ENCODE measurements at regions not wholly inside any gene's neighbourhood (a gene's known extent, or its start where the extent isn't known, plus 50 kb on each side); places are given as distances from the start of the nearest gene placed in this dataset.

DNA sequence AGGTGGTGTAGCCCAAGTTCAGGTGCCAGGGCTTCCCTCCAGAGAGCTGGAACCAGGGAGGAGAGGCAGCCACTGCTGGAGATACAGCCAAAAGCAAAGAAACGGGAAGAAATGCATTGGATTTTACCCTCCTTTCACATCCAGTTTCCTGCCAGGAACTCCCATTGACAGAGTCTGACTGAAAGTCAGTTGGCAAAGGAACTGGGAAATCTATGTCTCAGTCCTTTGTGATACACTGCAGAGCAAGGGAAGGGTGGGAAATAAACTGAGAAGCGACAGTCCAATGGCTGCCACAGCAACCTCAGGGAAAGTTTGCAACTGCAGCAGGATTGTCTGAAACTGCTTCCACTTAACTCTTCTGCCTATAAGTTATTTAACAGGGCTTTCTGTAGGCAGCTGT, 142.6 kb downstream of the SATB1 start:
- Mint-ChIP-seq H3K4me3 (ENCODE audit: unreplicated experiment) (no peak overlapping the region), H3K4me1 (ENCODE audit: low read depth, unreplicated experiment) (no peaks in the 10 kb centered on the region), H3K9me3 (ENCODE audit: unreplicated experiment) (no peaks in the 10 kb centered on the region), H3K27me3 (ENCODE audit: unreplicated experiment) (no peaks in the 10 kb centered on the region), H3K36me3 (ENCODE audit: unreplicated experiment) (no peaks in the 10 kb centered on the region), H3K27ac (ENCODE audit: unreplicated experiment) (no peak overlapping the region)
- TF ChIP-seq, protein P1, sequence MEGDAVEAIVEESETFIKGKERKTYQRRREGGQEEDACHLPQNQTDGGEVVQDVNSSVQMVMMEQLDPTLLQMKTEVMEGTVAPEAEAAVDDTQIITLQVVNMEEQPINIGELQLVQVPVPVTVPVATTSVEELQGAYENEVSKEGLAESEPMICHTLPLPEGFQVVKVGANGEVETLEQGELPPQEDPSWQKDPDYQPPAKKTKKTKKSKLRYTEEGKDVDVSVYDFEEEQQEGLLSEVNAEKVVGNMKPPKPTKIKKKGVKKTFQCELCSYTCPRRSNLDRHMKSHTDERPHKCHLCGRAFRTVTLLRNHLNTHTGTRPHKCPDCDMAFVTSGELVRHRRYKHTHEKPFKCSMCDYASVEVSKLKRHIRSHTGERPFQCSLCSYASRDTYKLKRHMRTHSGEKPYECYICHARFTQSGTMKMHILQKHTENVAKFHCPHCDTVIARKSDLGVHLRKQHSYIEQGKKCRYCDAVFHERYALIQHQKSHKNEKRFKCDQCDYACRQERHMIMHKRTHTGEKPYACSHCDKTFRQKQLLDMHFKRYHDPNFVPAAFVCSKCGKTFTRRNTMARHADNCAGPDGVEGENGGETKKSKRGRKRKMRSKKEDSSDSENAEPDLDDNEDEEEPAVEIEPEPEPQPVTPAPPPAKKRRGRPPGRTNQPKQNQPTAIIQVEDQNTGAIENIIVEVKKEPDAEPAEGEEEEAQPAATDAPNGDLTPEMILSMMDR (IDR thresholded peaks at IDR 0.05; ENCODE audit: partially characterized antibody, unreplicated experiment) = no peak
- DNase-seq = no peak

DNA sequence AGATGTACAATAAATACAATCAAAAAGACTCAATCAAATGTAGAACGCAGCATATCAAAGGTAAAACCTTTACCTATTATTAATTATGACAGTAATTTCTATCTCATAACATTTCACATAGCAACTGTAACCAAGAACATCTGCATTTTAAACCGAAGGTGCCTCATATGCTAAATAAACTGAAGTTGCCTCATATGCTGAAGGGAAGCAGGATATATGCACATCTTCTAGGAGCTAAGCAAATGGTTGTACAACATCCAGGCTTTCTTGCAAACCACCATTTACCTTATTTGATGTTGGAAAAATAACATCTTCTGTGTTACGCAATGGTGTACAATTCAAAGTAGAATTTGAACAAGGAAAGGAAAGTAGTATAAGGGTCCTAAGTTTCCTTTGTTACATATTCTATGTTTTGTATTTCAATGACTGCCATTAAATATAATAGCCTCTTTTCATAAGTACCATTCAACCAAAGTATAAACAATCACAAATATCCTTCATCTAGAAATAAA, 145.9 kb downstream of the SATB1 start:
- no peak for DNase-seq
- Mint-ChIP-seq H3K27ac (ENCODE audit: unreplicated experiment) (no peak overlapping the region), H3K27me3 (ENCODE audit: unreplicated experiment) (no peaks in the 10 kb centered on the region), H3K4me1 (ENCODE audit: low read depth, unreplicated experiment) (no peaks in the 10 kb centered on the region), H3K4me3 (ENCODE audit: unreplicated experiment) (no peak overlapping the region), H3K36me3 (ENCODE audit: unreplicated experiment) (no peaks in the 10 kb centered on the region), H3K9me3 (ENCODE audit: unreplicated experiment) (no peaks in the 10 kb centered on the region)
- TF ChIP-seq, protein P1 (IDR thresholded peaks at IDR 0.05; ENCODE audit: partially characterized antibody, unreplicated experiment) = no peak

DNA sequence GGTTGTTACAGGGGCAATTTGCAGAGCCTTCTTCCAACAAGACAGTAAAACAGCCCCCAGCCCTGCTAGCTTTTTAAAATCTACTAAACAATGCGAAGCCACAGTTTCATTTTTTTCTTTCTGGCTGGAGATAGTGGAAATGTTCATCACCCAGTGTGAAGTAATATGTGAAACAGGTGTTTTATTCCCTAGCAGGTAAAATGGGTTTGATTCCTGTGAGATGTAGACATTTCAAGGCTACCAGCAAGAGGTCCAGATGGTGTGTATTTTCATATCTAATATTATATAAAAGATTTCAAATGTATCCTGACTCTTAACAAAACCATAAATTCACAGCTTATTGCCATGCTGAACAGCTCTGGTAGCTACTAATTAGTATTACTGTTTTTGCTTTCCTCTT, 160.3 kb downstream of the SATB1 start:
- H3K4me3 Mint-ChIP-seq (ENCODE audit: unreplicated experiment) = no peak overlapping the region
- no peaks in the 10 kb centered on the region for H3K36me3 Mint-ChIP-seq (ENCODE audit: unreplicated experiment)
- peaks cover 2% of the 10 kb centered on the region for H3K9me3 Mint-ChIP-seq (ENCODE audit: unreplicated experiment)
- TF ChIP-seq, protein P1 (IDR thresholded peaks at IDR 0.05; ENCODE audit: partially characterized antibody, unreplicated experiment) = no peak
- H3K4me1 Mint-ChIP-seq (ENCODE audit: low read depth, unreplicated experiment) = peaks cover 10% of the 10 kb centered on the region
- H3K27me3 Mint-ChIP-seq (ENCODE audit: unreplicated experiment) = no peaks in the 10 kb centered on the region
- no peak for DNase-seq
- no peak overlapping the region for H3K27ac Mint-ChIP-seq (ENCODE audit: unreplicated experiment)

DNA sequence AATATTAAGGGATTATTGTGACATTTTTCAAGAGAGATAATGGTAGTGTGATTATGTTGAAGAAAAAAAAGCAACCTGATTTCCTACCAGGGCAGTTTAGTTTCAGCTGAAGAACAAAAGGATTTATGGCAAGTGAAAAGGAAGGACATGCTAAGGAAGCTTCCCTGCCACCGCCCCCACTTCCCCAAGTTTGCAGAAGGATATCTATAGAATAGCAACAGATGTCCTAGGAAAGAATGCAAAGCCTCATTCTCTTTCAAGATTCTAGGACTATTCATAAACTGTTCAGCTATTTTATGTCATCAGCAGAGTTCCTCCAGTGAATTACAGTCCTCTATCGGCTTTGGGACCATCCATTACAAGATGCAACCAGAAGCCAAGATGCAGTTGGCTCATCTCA, 160.8 kb downstream of the SATB1 start:
- TF ChIP-seq, protein P1 (IDR thresholded peaks at IDR 0.05; ENCODE audit: partially characterized antibody, unreplicated experiment) = no peak
- Mint-ChIP-seq H3K27ac (ENCODE audit: unreplicated experiment) (no peak overlapping the region), H3K4me1 (ENCODE audit: low read depth, unreplicated experiment) (peaks cover 10% of the 10 kb centered on the region), H3K9me3 (ENCODE audit: unreplicated experiment) (peaks cover 2% of the 10 kb centered on the region), H3K4me3 (ENCODE audit: unreplicated experiment) (no peak overlapping the region), H3K27me3 (ENCODE audit: unreplicated experiment) (no peaks in the 10 kb centered on the region), H3K36me3 (ENCODE audit: unreplicated experiment) (no peaks in the 10 kb centered on the region)
- no peak for DNase-seq

DNA sequence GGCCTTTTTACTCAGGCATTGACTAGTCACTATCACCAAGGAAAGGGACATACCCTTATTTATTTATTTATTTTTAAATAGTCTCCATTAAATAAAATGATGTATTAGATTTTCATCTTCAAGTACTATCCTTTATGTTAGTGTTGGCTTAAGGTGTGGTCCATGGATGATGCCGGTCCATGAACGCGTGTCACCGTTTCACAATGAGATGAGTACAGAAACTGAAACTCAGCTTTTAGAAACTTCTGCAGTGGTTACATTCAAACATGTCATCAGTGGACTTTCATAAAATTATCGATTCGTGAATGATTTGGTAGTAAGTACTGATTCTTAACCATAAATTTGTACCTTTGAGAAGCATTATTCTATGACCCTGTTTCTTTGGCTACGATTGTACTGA, 166.6 kb downstream of the SATB1 start:
- Mint-ChIP-seq H3K4me3 (ENCODE audit: unreplicated experiment) (no peak overlapping the region), H3K27me3 (ENCODE audit: unreplicated experiment) (no peaks in the 10 kb centered on the region), H3K36me3 (ENCODE audit: unreplicated experiment) (no peaks in the 10 kb centered on the region), H3K9me3 (ENCODE audit: unreplicated experiment) (peaks cover 2% of the 10 kb centered on the region), H3K27ac (ENCODE audit: unreplicated experiment) (no peak overlapping the region), H3K4me1 (ENCODE audit: low read depth, unreplicated experiment) (peaks cover 5% of the 10 kb centered on the region)
- TF ChIP-seq, protein P1 (IDR thresholded peaks at IDR 0.05; ENCODE audit: partially characterized antibody, unreplicated experiment) = no peak
- no peak for DNase-seq

Measured in glutamatergic neuron (in vitro differentiated cells).